Eye (tissue), 1 donor: ENCODE measurements at regions not wholly inside any gene's neighbourhood (a gene's known extent, or its start where the extent isn't known, plus 50 kb on each side); places are given as distances from the start of the nearest gene placed in this dataset.

Experiments used
- DNase-seq: peaks from one replicate; pipeline ENCODE4 v3.0.0-alpha.2; 2015

- no peak for DNase-seq
Measured at GRCh38 chr15:31456354-31457060, 129.9 kb downstream of the KLF13 start.

- DNase-seq, result no peak
Measured at GRCh38 chr15:31457161-31457560, 130.5 kb downstream of the KLF13 start.

- no peak for DNase-seq
Measured at GRCh38 chr15:31457631-31458526, 131.2 kb downstream of the KLF13 start.

GRCh38 chr15:31458596-31459399 is 132.2 kb downstream of the KLF13 start:
- DNase-seq, result no peak

DNA sequence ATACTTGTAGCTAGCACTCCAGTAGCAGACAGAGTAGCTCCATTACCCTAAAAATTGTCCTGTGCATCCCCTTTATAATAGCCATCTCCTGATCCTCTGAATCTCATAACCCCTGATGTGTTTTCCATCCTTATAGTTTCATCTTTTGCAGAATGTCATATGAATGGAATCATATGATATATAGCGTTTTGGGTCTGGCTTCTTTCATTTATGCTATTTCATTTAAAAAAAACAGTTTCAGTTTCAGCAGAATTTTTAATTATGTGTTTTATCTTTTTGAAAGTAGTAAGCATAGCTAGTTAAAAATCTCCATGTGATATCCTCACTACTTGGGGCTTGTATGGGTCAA is 132.7 kb downstream of the KLF13 start:
- no peak for DNase-seq

DNA sequence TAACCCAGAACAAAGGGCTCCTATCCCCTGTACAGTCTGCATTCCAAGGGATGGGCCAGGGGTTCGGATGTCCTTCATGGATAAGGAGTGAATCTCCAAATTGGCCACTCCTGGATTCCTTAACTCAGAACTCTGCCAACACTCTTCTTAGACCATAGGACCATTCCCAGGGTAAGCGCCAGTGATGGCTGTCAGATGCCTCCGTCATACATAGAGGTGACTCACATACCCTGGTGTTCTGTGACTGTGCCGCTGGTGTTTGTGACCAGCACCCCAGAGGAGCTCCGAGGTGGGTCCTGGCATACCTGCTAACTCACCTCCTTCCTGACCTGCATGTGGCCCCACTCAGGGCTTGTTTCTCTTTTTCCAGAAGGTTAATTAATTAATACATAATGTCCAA is 134.7 kb downstream of the KLF13 start:
- DNase-seq, result no peak

DNA sequence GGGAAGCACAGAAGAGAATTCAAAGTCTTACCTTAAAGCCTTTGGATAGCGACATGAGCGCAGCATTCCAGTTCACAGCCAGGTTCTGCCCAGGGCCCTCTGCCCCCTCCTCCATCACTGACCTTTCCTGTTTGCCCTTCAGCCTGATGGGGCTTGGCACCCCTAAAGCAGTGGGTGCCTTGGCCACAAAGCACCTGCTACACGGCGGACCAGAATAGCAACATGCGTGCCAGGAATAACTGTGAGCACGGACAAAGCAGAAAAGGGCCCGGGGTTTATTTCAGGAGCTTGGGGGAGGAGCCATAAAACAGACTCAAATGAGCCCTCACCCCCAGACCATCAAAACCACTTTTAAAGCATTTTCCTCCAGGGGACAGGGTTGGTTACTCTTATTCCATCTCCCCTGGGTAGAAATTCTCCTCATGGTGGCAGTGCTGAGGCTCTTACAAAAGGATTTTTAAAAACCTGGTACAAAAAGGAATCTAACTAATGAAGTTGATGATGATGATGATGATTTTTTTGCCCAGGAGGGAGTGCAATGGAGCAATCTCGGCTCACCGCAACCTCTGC is 135.4 kb downstream of the KLF13 start:
- DNase-seq, result no peak

DNA sequence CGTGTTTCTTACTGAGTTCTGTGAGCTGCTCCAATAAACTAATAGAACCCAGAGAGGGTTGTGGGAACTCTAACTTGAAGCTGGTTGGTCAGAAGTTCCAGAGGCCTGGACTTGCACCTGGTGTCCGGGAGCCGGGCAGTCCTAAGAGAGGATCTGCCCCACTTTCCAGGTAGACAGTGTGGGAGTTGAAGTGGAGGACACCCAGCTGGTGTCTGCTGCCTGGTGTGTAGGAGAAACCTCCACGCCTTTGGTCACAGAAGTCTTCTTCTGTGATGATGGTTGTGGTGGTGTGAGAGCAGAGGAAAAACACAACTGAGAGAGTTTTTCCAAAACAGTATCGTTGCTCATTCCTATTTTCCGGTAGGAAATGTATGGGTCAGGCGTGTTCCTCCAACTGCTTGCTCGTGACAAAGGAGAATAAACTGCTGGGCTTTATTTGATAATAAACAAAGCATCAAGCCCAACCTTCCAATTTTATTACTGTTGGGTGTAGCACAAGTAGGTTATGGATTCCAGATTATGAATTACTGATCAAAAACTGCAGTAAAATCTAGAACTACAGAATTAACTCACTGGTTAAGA is 137.0 kb downstream of the KLF13 start:
- no peak for DNase-seq

- DNase-seq, result peak; percentile 55
Measured at GRCh38 chr15:31464216-31465082, 137.8 kb downstream of the KLF13 start.

- DNase-seq, result no peak
Measured at GRCh38 chr15:31465083-31465955, 138.7 kb downstream of the KLF13 start.

DNA sequence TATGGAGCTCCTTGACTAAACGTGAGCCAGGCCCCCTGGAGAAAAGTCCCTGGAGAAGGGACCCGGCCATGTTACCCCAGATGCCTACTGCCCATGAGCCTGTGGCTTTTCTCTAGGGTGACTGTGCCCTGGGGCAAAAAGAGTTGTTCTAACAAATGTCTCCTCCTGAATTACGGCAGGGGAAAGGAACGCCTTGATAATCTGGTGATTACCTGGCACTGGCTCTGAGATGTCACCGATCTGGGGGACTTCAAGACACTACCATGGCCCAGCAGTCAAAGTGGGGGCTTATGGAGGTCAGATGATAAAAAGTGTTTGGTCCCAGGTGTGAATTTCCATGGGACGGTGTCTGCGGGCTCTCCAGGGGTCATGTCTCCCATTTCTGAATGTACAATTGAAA is 140.7 kb downstream of the KLF13 start:
- DNase-seq, result no peak

- no peak for DNase-seq
Measured at GRCh38 chr15:31468911-31469785, 142.5 kb downstream of the KLF13 start.

- DNase-seq, result no peak
Measured at GRCh38 chr15:31469786-31470525, 143.3 kb downstream of the KLF13 start.

DNA sequence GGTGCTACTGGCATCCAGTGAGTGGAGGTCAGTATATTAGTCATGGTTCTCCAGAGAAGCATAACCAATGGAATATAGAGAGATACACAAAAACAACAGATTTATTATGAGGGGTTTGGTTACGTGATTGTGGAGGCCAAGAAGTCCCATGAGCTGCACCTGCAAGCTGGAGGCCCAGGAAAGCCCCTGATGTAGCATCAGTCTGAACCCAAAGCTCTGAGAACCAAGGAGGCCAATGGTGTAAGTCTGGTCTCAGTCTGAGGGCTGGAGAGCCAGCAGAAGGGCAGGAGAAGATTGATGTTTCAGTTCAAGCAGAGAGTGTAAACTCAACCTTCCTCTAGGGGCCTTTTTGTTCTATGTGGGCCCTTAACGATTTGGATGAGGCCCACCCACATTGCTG is 144.1 kb downstream of the KLF13 start:
- no peak for DNase-seq

DNA sequence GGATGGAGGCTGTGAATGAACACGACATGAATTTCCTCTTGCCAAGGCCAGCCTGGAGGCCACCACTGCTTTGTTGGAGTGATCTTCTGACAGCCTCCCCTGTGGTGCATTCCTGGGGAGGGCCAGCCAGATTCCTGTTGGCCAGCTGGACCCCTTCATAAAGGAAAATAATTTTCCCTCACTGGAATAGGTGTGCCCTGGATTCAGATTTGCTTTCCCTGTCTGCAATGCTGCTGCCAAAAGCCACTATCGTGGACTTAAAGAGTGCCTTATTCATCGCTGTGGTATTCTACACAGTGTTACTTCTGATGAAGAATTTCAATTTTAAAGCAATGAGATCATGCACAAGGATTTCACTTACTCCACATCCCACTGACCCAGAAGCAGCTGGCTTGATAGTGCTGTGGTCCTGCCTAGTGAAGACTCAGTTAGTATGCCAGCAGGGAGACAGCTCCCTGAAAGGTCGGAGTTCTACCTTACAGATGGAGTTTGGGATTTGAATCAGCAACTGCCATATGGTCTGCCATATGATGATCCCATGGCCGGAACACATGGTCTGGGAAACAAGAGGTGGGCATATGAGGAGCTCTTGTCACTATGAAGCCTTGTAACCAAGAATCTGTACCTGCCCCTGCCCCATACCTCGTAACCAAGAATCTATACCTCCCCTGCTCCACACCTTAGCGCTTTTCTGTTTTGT is 145.2 kb downstream of the KLF13 start:
- DNase-seq, result peak; percentile 37

DNA sequence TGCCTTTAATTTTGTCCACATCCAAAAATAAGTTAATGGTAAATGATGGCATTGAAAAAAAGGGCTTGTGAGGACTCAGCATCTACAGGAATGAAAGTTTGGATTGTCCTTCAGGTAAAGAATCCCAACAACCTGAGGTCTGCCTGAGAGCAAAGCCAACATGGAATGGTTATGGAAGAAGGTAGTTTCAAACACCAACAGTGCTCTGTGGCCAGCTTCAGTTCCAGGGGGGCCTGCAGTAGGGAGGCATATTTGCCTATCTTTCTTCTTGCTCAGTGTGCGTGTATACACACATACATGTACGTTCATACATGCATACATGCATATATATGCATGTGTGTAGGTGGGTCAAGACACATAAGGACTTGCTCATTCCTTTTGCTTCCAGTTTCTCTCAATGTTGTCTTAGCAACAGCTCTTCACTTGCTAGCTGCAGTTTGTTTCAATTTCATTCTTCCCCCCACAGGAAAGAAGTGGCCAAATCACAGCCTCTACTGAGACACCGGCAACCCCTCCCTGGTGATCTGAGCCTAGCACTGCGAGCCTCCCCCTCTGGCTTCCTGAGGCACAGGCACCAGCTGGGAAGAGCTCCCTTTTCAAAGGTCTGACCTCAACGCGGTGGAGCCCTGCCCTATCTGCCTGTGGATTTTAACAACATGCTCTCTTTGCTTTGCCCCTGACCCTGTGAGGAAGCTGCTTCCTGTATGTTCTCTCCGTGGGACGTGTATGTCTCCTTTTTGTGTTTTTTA is 146.2 kb downstream of the KLF13 start:
- peak; percentile 35 for DNase-seq

- DNase-seq, result no peak
Measured at GRCh38 chr15:31473385-31474058, 146.9 kb downstream of the KLF13 start.
